Activated naive CD4-positive, alpha-beta T cell treated with anti-CD3 and anti-CD28 coated beads, Interleukin-2, amount 50 U/mL, for 72 hours (primary cell): ENCODE measurements at regions not wholly inside any gene's neighbourhood (a gene's known extent, or its start where the extent isn't known, plus 50 kb on each side); places are given as distances from the start of the nearest gene placed in this dataset.

Experiments
- ATAC-seq, 2 donors: fragments of 150-1000 bp; cut with Tn5 transposase; 2 replicates each; pipeline ENCODE4 v1.10.0; 2021; ENCODE audit warnings: mild to moderate bottlenecking in 2 of 2, moderate library complexity in 2 of 2
- DNase-seq, 2 donors: peaks; one replicate each; pipeline ENCODE4 v3.0.0; 2021 to 2022; ENCODE audit warnings: low spot score in 2 of 2
- H3K27ac Mint-ChIP-seq, 2 donors: one replicate each; pipeline ENCODE4 v1.8.0; 2022; ENCODE audit warnings: mild to moderate bottlenecking in 2 of 2, mixed read lengths in 2 of 2
- H3K36me3 Mint-ChIP-seq, 2 donors: one replicate each; pipeline ENCODE4 v1.8.0; 2022; ENCODE audit warnings: mixed read lengths in 2 of 2
- H3K9me3 Mint-ChIP-seq, 2 donors: one replicate each; pipeline ENCODE4 v1.8.0; 2022; ENCODE audit warnings: mixed read lengths in 2 of 2

DNA sequence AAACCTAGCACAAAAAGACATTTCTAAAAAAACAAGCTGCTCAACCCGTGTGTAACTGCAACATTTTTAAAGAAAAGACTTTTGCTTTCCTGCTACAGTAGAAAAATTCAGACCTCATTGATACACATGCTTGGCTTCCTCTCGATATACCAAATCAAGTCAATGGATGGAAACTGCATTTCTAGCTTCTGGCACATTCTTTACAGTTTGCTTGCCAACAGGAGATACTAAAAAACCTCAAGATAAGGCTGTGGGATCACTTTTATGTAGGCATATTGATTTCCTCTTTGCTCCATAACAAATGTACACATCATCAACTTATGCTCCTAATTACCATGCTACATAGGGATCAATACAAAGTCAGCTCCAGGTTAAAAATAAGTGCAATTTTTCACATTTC is 178.4 kb downstream of the SIPA1L2 start:
- no peaks in the 10 kb centered on the region for H3K9me3 Mint-ChIP-seq

DNA sequence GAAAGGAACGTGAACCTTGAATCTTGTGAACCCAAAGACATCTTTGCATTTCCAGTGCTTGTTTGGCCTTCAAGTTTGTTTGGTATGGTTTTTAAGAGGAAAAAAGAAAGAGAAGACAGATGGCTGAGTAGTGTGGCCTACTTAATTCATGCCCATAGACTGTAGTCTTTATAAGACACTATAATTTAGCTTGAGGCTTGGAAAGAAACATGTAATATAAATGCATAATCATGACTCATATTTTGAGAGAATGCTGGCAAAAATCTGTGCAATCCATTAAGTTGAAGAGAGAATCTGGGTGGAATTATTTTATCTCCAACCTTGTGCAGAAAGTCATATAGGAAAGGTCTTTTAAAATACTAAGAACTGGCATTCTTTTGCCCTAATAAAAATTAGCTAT is 179.3 kb downstream of the SIPA1L2 start:
- H3K27ac Mint-ChIP-seq, result no peak overlapping the region
- no peak for DNase-seq
- peaks cover 0 to 4% of the 10 kb centered on the region in 2 donors for H3K36me3 Mint-ChIP-seq
- no peak for ATAC-seq
- H3K9me3 Mint-ChIP-seq, result no peaks in the 10 kb centered on the region

More for the DNA sequence above, 178.4 kb downstream of the SIPA1L2 start:
- DNase-seq (no peak), ATAC-seq (no peak)
- no peak overlapping the region for H3K27ac Mint-ChIP-seq
- H3K36me3 Mint-ChIP-seq, result peaks cover 0 to 4% of the 10 kb centered on the region in 2 donors

DNA sequence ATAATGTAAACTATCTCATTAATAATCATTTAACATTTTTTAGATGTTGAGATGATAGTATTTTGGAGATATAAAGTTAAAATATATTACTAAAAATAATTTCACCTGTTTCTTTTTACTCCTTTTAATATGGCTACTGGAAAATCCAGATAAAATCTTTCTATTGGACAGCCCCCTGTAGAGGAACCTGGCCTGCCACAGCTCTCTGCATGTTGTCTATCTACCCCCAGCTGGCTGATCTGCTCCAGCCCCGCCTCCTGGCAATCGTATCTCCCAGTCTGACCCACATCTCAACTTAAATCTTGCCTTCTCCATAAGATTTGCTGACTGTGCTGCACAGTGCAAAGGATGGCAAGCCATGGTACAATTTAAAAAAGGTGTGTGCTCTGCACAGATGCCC is 182.8 kb downstream of the SIPA1L2 start:
- H3K36me3 Mint-ChIP-seq, result no peaks in the 10 kb centered on the region
- ATAC-seq, result no peak
- DNase-seq, result no peak
- no peaks in the 10 kb centered on the region for H3K9me3 Mint-ChIP-seq
- H3K27ac Mint-ChIP-seq, result no peak overlapping the region

GRCh38 chr1:232445361-232446106 is 184.4 kb downstream of the SIPA1L2 start:
- Mint-ChIP-seq H3K27ac (no peak overlapping the region), H3K9me3 (no peaks in the 10 kb centered on the region), H3K36me3 (peaks cover 0 to 5% of the 10 kb centered on the region in 2 donors)
- DNase-seq (no peak), ATAC-seq (no peak)

DNA sequence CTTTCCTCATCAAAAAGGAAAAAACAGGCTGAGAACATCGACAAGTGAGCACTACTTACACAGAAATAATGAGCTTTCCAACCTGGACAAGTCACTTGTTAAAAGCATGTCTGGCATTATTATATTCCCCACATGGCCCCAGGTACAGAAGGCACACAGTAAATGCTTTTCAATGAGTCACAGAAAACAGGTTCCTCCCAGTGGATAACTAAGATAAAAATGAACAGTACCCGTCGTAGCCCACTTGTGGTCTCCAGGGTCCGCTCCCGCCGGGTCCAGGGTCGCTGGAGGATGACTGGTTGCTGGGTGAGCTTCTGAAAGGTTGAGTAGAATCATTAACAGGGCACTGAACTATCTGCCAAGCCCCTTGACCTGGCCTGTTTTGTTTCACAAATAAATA is 186.6 kb downstream of the SIPA1L2 start:
- H3K9me3 Mint-ChIP-seq, result no peaks in the 10 kb centered on the region
- peaks cover 0 to 5% of the 10 kb centered on the region in 2 donors for H3K36me3 Mint-ChIP-seq
- DNase-seq (no peak), ATAC-seq (no peak)
- H3K27ac Mint-ChIP-seq, result no peak overlapping the region

DNA sequence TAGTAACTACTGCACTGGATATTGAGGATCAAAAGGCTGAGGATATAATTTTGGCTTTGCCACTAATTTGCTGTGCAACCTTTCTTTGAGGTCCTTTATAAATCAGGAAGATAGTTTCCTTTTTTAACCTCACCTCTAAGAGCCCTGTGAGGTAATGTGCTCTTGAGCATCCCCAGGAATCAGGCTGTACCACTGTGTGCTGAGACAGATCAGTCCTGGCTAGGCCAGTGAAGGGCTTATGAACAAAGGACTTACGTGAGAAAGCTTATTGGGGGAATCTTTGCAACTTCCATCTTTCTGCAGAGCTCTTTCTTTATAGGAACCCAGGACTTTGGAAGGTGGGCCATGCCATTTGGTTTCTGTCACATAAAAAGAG is 188.9 kb downstream of the SIPA1L2 start:
- Mint-ChIP-seq H3K9me3 (no peaks in the 10 kb centered on the region), H3K27ac (no peak overlapping the region), H3K36me3 (peaks cover 0 to 5% of the 10 kb centered on the region in 2 donors)
- ATAC-seq (no peak), DNase-seq (no peak)

- peaks cover 0 to 5% of the 10 kb centered on the region in 2 donors for H3K36me3 Mint-ChIP-seq
- no peaks in the 10 kb centered on the region for H3K9me3 Mint-ChIP-seq
- no peak overlapping the region for H3K27ac Mint-ChIP-seq
- ATAC-seq (peak; percentile 70 to 83), DNase-seq (no peak)
These were observed 189.5 kb downstream of the SIPA1L2 start for GRCh38 chr1:232440325-232441035.

DNA sequence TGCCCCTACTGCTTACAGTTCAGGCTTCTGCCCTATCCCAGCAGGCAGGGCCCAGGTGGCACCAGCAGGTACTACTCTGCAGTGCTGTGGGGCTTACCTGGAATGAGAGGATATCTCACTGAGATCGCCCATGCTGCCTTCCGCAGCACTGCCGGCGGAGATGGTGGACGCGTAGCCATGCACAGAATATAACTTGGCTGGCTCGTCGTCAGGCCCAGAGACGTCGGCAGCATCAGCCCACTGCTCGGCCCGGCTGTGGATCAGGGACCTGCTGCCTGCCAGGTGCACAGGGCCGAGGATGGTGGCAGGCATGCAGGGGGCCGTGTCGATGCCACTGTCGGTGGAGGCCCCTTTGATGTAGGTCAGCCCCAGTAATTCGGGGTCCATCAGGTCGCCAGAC is 190.9 kb downstream of the SIPA1L2 start:
- peaks cover 0 to 5% of the 10 kb centered on the region in 2 donors for H3K36me3 Mint-ChIP-seq
- DNase-seq (no peak), ATAC-seq (no peak)
- H3K27ac Mint-ChIP-seq, result no peak overlapping the region
- no peaks in the 10 kb centered on the region for H3K9me3 Mint-ChIP-seq

DNA sequence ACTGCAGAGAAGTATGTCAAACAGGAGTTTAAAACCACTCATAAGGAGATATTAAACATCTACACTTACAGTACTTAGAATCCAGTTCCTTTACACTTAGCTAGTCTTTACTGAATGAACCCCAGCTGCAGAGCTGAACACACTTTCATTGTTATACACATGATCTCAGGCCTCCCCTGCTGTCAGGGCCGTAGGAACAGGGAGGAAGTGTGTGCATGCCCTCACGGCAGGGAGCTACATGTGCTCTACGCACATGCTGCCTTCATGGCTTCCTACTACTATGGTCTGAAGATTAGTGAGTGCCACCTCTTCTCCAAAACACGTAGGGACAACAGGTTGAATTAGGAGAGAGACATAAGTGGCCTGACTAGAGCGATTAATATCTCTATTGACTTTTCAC is 191.5 kb downstream of the SIPA1L2 start:
- no peak for ATAC-seq
- peaks cover 0 to 5% of the 10 kb centered on the region in 2 donors for H3K36me3 Mint-ChIP-seq

DNA sequence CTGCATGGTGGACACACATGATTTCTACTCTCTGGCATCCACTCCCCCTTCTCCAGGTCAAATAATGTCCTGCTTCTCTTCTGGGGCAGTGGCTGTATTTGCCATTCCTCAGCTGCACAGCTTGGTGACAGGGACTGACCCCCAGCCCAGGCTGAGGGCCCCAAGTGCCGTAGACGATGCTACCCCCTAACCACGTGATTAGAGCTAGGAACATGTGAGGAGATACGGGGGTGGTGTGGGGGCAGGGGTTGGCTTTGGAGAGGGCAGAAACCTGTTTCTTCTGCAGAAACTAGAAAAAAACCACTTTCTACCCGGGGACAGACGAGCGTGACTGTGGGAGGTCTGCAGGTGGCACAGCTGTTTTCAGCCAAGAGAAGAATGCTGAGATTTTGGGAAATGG is 192.4 kb downstream of the SIPA1L2 start:
- Mint-ChIP-seq H3K9me3 (no peaks in the 10 kb centered on the region), H3K27ac (no peak overlapping the region), H3K36me3 (peaks cover 0 to 5% of the 10 kb centered on the region in 2 donors)
- DNase-seq (no peak), ATAC-seq (no peak)

More for the DNA sequence above, 191.5 kb downstream of the SIPA1L2 start:
- Mint-ChIP-seq H3K27ac (no peak overlapping the region), H3K9me3 (no peaks in the 10 kb centered on the region)
- DNase-seq, result no peak

- Mint-ChIP-seq H3K27ac (no peak overlapping the region), H3K9me3 (no peaks in the 10 kb centered on the region), H3K36me3 (no peaks in the 10 kb centered on the region)
- ATAC-seq (no peak), DNase-seq (no peak)
These were observed 194.2 kb downstream of the SIPA1L2 start for GRCh38 chr1:232435729-232436128.

GRCh38 chr1:232432313-232432712 is 197.6 kb downstream of the SIPA1L2 start:
- no peak for DNase-seq
- H3K9me3 Mint-ChIP-seq, result no peaks in the 10 kb centered on the region
- no peak for ATAC-seq
- H3K36me3 Mint-ChIP-seq, result no peaks in the 10 kb centered on the region
- H3K27ac Mint-ChIP-seq, result no peak overlapping the region

GRCh38 chr1:232431748-232432147 is 198.2 kb downstream of the SIPA1L2 start:
- H3K9me3 Mint-ChIP-seq, result no peaks in the 10 kb centered on the region
- DNase-seq (no peak), ATAC-seq (no peak)
- no peaks in the 10 kb centered on the region for H3K36me3 Mint-ChIP-seq
- H3K27ac Mint-ChIP-seq, result no peak overlapping the region

DNA sequence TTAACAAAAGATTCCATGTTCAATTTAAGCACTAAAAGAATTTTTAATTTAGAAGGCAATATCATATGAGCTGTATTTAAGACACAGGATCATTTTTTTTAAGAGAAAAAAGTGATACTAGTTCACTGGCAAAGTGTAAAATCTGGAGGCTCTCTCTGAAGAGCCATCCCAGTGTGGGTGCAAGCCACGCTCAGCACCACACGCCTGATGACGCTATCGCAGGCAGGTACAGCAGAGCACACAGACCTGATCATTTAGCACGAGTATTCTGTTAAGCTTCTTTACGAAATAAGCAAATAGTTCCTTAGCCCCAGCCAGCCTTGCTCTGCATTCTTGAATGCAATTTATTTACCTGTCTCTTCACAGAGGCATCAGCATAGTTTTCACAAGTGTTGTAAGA is 198.6 kb downstream of the SIPA1L2 start:
- Mint-ChIP-seq H3K36me3 (no peaks in the 10 kb centered on the region), H3K27ac (no peak overlapping the region), H3K9me3 (no peaks in the 10 kb centered on the region)
- DNase-seq, result no peak
- ATAC-seq, result no peak

DNA sequence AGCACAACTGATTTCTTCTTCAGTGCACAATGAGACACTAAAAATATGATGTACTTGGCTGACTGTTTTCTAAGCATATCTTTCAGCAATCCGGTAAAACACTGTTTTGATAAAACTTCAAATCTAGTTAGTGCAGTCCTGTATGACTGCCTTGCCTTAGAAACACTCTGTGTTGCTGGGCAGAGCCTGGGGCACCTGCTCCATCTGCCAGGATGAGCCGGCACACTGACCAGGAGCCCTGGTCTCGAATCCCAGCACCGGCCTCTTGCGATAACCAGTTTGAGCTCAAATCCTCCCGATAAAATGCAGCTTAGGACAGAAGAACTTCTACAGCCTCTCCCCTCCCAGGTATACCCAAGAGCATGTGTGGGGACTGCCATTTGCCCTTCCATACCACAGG is 199.5 kb downstream of the SIPA1L2 start:
- no peaks in the 10 kb centered on the region for H3K9me3 Mint-ChIP-seq
- H3K27ac Mint-ChIP-seq, result no peak overlapping the region
- no peak for ATAC-seq
- H3K36me3 Mint-ChIP-seq, result no peaks in the 10 kb centered on the region
- no peak for DNase-seq

DNA sequence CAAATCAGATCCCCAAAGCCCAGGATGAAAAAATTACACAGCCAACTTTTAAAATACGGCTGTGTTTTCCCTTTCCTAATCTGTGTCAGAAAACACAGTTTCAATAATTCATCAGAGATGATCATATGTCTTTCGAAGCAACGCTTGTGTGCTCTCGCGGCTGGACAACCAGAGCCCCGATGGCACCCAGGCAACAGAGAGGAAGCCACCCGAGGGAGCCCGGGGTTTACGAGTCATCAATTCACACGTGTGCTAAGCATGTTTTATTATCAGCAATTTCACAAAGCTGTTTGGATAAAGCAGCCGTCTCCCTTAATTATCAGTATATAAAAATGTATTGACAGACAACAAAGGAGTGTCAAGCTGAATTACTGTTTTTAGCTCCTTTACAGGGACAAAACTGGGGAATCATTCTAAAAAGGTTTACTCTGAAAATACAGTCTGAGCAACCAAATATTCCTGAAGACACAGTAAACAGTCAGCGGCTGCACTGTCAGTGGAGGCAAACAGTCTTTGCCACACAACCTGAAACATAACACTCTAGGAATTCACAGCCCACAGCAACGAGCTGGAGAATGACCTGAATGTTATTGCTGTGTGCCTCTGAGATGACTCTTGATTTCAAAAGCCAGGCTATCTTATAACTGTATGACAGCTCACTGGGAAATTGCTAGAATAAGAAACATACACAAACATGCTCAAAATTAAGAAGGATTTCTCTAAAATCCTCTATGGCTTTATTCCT is 201.0 kb downstream of the SIPA1L2 start:
- Mint-ChIP-seq H3K9me3 (no peaks in the 10 kb centered on the region), H3K27ac (no peak overlapping the region), H3K36me3 (no peaks in the 10 kb centered on the region)
- ATAC-seq, result no peak
- DNase-seq, result no peak

- ATAC-seq (no peak), DNase-seq (no peak)
- Mint-ChIP-seq H3K9me3 (no peaks in the 10 kb centered on the region), H3K27ac (no peak overlapping the region), H3K36me3 (no peaks in the 10 kb centered on the region)
These were observed 201.8 kb downstream of the SIPA1L2 start for GRCh38 chr1:232428036-232428645.
